HCT116 (cell line): ENCODE measurements at regions not wholly inside any gene's neighbourhood (a gene's known extent, or its start where the extent isn't known, plus 50 kb on each side); places are given as distances from the start of the nearest gene placed in this dataset.

Experiments used
- CTCF ChIP-seq, 3 experiments: fragments of 200-600 bp in 1 of 3; sonication (generic) in 1 of 3; IDR thresholded peaks in 2 of 3; conservative IDR thresholded peaks in 1 of 3; 2 replicates each; pipeline ENCODE4 v1.5.1; 2012 to 2017; ENCODE audit warnings: low read depth in 2 of 3, low read length in 2 of 3, antibody characterized with exemption in 1 of 3, borderline replicate concordance in 1 of 3, control low read depth in 1 of 3, mild to moderate bottlenecking in 1 of 3, mixed read lengths in 1 of 3, mixed run types in 1 of 3, moderate library complexity in 1 of 3; ENCODE audit not compliant: insufficient read depth in 1 of 3
- EZH2 ChIP-seq: fragments of 200-600 bp; sonication (generic); IDR thresholded peaks from 2 replicates; pipeline ENCODE4 v1.6.1; 2017; ENCODE audit warnings: antibody characterized with exemption, mixed run types
- POLR2A ChIP-seq: IDR thresholded peaks from 2 replicates; pipeline ENCODE4 v1.7.0; 2011; ENCODE audit warnings: borderline replicate concordance; ENCODE audit not compliant: insufficient read depth, insufficient read length; ENCODE audit errors: extremely low read depth
- POLR2AphosphoS5 ChIP-seq: IDR thresholded peaks from 2 replicates; pipeline ENCODE4 v1.6.1; 2011; ENCODE audit warnings: mild to moderate bottlenecking, low read depth, low read length, moderate library complexity
- REST ChIP-seq: IDR thresholded peaks from 2 replicates; pipeline ENCODE4 v1.6.1; 2012; ENCODE audit warnings: low read depth
- SP1 ChIP-seq: IDR thresholded peaks from 2 replicates; pipeline ENCODE4 v1.6.1; 2012; ENCODE audit warnings: low read depth
- SRF ChIP-seq: IDR thresholded peaks from 2 replicates; pipeline ENCODE4 v1.6.1; 2012; ENCODE audit warnings: low read depth

GRCh38 chr3:124617177-124617576 is 113.1 kb upstream of the UMPS start:
- TF ChIP-seq REST (no peak), CTCF (IDR thresholded peaks at IDR 0.05 in 2 of 3, conservative IDR thresholded peaks at IDR 0.05 in 1 of 3; ENCODE audit: borderline replicate concordance in 1 of 3, insufficient read depth in 1 of 3, low read depth in 2 of 3, low read length in 2 of 3) (no peak), SRF (no peak), POLR2A (no peak), POLR2AphosphoS5 (no peak), EZH2 (no peak), SP1 (no peak)
